HG03460 (cell line): ENCODE measurements at regions not wholly inside any gene's neighbourhood (a gene's known extent, or its start where the extent isn't known, plus 50 kb on each side); places are given as distances from the start of the nearest gene placed in this dataset.

Source experiments
- ATAC-seq: cut with Tn5 transposase; IDR thresholded peaks from one replicate; pipeline ENCODE4 v1.9.1; 2021; ENCODE audit not compliant: unreplicated experiment

GRCh38 chr2:181766129-181766528 is 85.8 kb upstream of the NEUROD1 start:
- ATAC-seq: no peak

- no peak for ATAC-seq
These were observed 89.8 kb upstream of the NEUROD1 start for GRCh38 chr2:181770150-181770549.

DNA sequence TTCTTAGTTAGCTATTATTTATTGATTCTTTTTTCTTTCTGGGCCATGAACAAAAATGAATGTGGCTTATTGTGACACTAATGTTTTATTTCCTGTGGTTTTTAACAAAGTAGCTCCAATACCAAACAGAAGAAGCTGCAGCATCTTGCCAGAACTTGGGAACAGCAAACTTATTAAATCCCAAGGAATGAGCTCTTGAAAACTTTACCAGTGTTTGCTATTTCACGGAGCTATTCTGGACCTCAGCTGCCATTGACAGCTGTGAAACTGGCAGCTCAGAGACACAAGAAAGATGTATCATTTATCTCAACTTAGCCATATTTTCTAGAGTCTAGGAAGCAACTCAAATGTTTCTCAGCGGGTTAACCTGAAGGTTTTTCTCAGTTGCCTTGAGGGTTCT is 91.0 kb upstream of the NEUROD1 start:
- no peak for ATAC-seq

GRCh38 chr2:181772334-181772733 is 92.0 kb upstream of the NEUROD1 start:
- ATAC-seq: no peak

DNA sequence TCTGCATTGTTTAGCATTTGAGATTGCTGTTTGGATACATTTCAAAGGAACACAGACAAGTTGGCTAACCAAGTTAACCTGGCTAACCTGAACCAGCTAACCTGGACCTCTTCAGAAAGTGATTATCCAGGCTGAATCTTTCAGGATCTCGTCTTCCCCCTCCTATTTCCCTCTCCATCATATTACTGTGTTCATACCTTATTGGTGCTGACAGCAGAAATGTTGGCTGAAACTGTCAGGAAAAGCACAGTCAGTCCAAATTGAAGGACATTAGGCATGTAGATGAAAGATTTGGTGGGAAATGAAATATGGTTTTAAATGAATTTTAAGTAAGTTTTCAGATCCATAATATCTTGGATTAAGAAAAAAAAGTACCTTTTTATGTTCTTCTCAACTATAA is 92.5 kb upstream of the NEUROD1 start:
- ATAC-seq: no peak

- peak; percentile 42 for ATAC-seq
These were observed 94.4 kb upstream of the NEUROD1 start for GRCh38 chr2:181774685-181775084.

DNA sequence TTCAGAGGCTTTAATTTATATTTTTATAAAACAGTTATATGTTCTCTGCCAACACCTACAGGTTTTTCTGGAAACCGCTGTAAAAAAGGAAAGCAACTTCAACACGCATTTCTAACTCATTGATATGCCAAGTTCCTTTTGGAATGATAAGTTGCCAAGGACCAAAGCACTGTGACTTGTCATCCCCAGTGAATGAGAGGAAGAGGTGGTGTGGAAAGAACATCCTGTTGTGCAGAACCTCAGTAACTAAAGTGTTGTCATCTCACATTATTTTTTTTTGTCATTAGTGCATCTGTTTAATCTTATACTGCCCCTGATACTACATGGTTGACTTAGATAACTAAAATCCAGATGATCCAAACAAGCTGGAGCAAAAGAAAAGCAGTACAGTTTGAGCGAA is 96.0 kb upstream of the NEUROD1 start:
- no peak for ATAC-seq

DNA sequence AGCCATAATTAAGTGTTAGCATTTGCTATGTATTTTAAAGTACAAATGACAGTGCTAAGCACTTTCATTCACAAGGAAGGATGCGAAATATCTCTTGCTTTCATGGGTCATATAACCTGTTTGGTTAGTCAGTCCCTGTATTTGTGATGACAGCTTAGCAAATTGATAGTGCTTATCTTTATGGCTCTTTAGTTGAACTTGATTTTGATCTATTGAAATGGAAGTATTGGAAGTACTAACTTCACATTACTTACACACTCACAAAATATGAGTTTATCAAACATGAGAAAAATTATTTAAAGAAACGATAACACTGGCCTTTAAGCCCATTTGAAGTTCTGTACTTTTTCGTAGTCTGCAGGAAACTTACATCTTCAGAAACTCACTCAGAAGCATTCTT is 97.4 kb upstream of the NEUROD1 start:
- ATAC-seq: no peak

DNA sequence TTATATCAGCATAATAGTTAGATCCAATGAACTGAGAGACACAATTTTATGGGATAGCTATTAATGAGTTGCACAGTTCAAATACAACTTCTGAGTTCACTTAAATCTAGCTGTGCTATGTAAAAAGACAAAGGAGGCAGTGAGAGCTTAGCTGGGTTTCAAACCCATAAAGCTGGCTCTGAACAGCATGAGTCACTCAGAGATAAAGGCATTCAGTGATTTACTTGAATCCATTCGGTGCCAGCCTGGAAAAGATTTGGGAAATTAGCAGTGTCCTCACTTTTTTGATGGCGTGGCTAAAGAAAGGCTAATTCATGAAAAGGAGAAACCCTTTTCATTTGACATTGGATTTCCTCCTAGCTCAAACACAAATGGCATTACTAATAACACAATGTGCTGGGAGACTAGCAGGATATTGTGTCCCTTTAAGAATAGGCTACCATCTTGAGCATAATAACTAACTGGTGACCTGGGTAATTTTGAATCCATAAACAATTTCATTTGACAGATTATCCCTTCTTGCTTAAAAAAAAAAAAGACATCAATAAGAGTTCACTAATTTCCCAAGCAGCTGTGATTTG is 98.4 kb upstream of the NEUROD1 start:
- no peak for ATAC-seq

- peak; percentile 33 for ATAC-seq
These were observed 99.1 kb upstream of the NEUROD1 start for GRCh38 chr2:181779288-181780021.

GRCh38 chr2:181780047-181780651 is 99.8 kb upstream of the NEUROD1 start:
- ATAC-seq: peak; percentile 81

GRCh38 chr2:181780657-181781056 is 100.3 kb upstream of the NEUROD1 start:
- ATAC-seq: peak; percentile 30

- ATAC-seq: peak; percentile 33
These were observed 100.9 kb upstream of the NEUROD1 start for GRCh38 chr2:181781078-181781786.

GRCh38 chr2:181782660-181783059 is 102.3 kb upstream of the NEUROD1 start:
- no peak for ATAC-seq

DNA sequence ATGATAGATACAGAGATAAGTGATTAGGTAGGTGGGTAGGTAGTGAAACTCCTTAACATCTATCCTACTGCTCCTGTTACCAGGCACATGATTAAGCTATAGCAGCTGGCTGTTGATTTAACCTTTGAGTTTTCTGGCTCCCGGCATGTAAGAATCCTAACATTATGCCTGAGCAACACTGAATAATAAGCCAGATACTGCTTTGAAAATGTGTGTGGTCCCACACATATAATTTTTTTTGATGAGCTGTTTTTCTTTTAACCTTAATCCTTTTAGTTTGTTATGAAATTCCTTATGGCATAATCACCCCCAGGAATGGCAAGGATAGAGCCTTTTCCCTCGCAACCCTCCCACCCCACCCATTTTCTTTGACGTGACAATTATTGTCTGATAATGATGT is 104.2 kb upstream of the NEUROD1 start:
- ATAC-seq: no peak

DNA sequence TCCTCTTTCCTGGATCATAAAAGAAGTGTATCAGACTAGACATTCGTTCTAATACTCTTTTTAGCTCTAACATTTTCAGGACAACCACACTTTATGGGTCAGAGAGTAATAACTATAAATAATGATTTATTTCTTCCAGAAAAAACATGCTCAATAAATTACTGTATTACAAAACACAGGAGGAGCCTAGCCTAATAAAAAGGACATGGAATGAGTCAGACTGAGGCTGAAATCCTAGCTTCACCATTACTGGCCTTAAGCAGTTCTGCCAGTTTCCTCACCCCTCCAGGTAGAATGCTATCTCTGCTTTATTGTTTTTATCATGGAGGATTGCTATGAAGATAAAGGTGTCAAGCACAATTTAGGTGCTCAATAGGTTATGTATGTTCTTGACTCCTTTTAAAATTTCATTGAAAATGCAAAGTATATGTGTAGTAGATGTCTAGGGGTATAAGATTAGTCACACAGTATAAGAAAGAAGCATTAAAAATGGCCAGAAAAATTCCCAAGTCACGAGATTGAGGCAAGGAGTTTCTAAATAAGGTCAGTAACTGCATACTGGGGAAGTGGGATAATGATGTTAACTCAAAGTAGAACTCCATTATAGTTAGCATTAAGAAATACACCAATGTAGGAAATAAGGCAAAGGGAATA is 105.5 kb upstream of the NEUROD1 start:
- no peak for ATAC-seq

DNA sequence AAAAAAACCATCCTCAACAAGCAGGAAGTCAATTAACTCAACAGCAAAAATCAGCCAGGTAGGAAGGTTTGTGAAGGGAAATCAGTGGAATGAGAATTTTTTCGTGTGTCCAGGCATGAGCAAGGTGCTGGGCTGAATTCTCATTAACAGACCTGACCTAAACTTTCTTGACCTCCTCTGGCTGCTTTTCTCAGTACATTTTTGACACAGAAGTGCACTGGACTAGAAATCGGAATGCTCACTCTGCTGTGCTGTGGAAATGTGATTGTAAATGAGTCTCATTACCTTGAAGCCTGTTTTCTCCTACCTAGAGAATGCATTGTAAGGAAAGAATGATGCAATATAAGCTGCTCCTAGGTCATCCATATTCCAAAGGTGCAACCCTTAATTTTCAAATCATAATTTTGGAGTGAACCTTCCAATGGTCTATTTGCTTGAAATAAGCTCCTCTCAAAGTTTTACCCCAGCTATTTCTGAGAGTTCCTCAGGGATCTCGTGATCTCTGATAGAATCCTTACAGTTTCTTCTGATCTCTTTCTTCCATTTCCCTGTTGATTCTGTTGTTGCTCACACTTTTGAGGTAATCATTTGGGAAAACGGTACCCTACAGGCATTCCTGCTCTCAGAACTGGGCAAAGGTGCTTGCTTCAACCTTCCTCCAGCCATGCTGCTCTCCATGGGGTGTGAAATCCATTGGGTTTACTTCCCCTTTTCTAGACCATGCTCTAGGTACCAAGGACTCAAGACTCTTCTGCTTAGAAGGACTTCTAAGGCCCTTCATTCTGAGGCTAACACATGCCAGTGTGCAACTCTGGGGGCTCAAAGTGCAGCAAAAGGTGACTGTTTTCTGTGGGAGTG is 104.9 kb upstream of the ITPRID2 start:
- no peak for ATAC-seq

DNA sequence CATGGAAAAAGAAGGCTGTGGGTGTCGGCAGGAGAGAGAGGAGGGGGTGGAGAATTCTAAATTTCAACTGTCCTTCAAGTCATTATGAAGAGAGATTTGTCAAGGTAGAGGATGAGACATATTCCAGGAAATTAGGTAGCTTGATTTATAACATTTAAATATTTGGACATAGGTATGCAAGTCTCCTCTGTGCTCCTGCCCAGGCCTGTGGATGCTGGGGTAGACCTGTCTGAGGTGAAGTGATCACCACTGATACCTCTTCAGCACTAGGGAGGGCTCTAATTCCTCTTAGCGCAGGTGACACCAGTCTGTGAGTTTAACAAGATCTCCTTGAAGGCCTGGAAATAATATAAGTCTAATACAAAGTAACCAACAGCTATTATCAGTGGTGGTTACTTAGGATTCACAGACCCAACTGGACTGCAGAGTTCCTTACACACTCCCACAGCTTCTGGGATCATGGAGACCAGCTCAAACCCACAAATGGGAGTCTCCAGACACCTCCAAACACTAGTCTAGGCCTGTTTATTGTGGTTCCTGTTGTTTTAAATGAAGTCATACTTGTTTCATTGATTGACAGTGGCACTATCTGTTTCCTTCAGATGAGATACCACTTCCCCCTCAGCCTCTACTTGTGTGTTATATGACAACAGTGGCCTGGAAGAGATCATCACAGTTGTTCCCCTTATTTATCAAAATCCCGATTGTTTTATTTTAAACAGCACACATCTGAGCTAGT is 104.1 kb upstream of the ITPRID2 start:
- no peak for ATAC-seq

DNA sequence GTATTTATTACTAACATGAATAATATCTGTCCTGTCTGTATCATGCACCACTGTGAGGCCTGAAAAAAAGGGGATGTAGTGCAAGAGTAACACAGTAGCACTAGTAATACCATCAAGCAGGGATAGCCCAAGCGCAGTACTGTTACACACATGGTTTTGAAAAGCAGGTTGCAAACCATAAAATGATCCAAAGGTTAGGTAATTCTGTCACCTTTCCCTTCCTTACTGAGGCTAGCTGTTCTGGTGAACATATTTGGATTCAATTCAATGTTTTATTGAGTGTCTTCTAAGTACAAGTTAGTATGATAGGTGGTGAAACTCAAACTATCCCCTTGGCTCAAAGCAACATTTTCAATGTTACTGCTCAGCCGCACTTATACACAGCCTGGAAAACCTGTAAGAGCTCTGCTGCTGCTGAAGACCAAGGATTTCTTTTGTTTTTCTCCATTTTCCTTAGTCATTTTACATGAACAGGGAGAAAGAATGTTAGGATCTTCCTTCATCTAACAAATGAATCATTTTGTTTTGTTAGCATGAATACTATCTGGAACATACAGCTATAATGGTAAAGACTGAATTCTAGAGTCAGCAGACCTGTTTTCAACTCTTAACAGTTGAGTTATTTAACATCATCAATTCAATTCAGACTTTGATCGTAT is 102.5 kb upstream of the ITPRID2 start:
- ATAC-seq: no peak
